ENCODE measurements at regions not wholly inside any gene's neighbourhood (a gene's known extent, or its start where the extent isn't known, plus 50 kb on each side); places are given as distances from the start of the nearest gene placed in this dataset.

- no peak for TF ChIP-seq TSHZ1 (CRISPR knock-in tag; IDR thresholded peaks at IDR 0.05)
Observed at GRCh38 chr1:220339581-220339980, 67.3 kb upstream of the RAB3GAP2 start (continued).

- no TSS peak for BruUV-seq (replicated peaks)
- ChIA-PET CTCF (ENCODE audit: low intra/inter-chr PET ratio) (no interaction called here), POLR2A (no interaction called here)
- Histone ChIP-seq H3K4me1 (replicated peaks in 1 of 2; ENCODE audit: control insufficient read depth in 2 of 2, insufficient read depth in 2 of 2, low read length in 2 of 2) (no peaks in the 10 kb centered on the region), H2AFZ (ENCODE audit: low read depth, low read length) (no peak overlapping the region), H4K20me1 (replicated peaks; ENCODE audit: control insufficient read depth, insufficient read depth, low read length) (no peaks in the 10 kb centered on the region), H3K9me3 (replicated peaks; ENCODE audit: control insufficient read depth, insufficient read depth, low read depth, low read length) (no peaks in the 10 kb centered on the region), H3K79me2 (ENCODE audit: control insufficient read depth, insufficient read depth, low read length) (no peaks in the 10 kb centered on the region), H3K9me1 (ENCODE audit: control insufficient read depth, insufficient read depth, low read length) (no peaks in the 10 kb centered on the region), H3K27ac (ENCODE audit: extremely low read depth, low read depth, low read length) (no peak overlapping the region), H3K4me2 (ENCODE audit: insufficient read depth, low read length) (no peak overlapping the region), H3K27me3 (ENCODE audit: control insufficient read depth in 2 of 2, insufficient read depth in 2 of 2, low read length in 2 of 2) (peaks cover 4 to 9% of the 10 kb centered on the region in 2 experiments; a peak in 3 of 5 replicates), H3K9ac (ENCODE audit: insufficient read depth in 1 of 2, low read depth in 2 of 2, low read length in 2 of 2) (no peak overlapping the region), H3K36me3 (ENCODE audit: control insufficient read depth, insufficient read depth, low read length) (no peaks in the 10 kb centered on the region), H3K4me3 (no peak overlapping the region)
- FAIRE-seq: no peak
- ATAC-seq: no peak
- no peak for DNase-seq (ENCODE audit: extremely low read depth in 1 of 4, low spot score in 3 of 4)
- intact Hi-C loops (cut with micrococcal nuclease) (loop anchor here (5.0 kb wide), 1 partner anchor 41 kb away; no protein-coding TSS in a partner anchor), in situ Hi-C loops (cut with MboI) (no loop called here)
- 5% methylated on average over 1 of the region's 1 CpG for WGBS (ENCODE audit: insufficient coverage, low coverage, missing lambda C conversion rate)
- no peak for TF ChIP-seq NR4A1 (CRISPR knock-in tag; IDR thresholded peaks at IDR 0.05)
- no peak for TF ChIP-seq NR4A1 (tag; IDR thresholded peaks at IDR 0.05)
- no peak for TF ChIP-seq KLF1 (tag; IDR thresholded peaks at IDR 0.05)
- TF ChIP-seq JUN (IDR thresholded peaks at IDR 0.05; ENCODE audit: borderline replicate concordance, low read depth, low read length): no peak
- no peak for TF ChIP-seq JUN (CRISPR knock-in tag; IDR thresholded peaks at IDR 0.05; ENCODE audit: borderline replicate concordance)
- no peak for TF ChIP-seq RCOR1 (IDR thresholded peaks at IDR 0.05; ENCODE audit: borderline replicate concordance in 1 of 2, low read depth in 2 of 2, low read length in 2 of 2)
- TF ChIP-seq CBFA2T3 (IDR thresholded peaks at IDR 0.05): no peak
- TF ChIP-seq MTA3 (IDR thresholded peaks at IDR 0.05; ENCODE audit: borderline replicate concordance): no peak
- no peak for TF ChIP-seq RBM34 (IDR thresholded peaks at IDR 0.05; ENCODE audit: borderline replicate concordance, insufficient read depth, low read length)
- TF ChIP-seq ZNF561 (CRISPR knock-in tag; conservative IDR thresholded peaks at IDR 0.05): no peak
- no peak for TF ChIP-seq KAT7 (CRISPR knock-in tag; IDR thresholded peaks at IDR 0.05; ENCODE audit: borderline replicate concordance)
- no peak for TF ChIP-seq ZNF184 (CRISPR knock-in tag; IDR thresholded peaks at IDR 0.05)
- TF ChIP-seq GTF3C2 (IDR thresholded peaks at IDR 0.05; ENCODE audit: borderline replicate concordance, extremely low read depth, insufficient read length): no peak
- no peak for TF ChIP-seq PYGO2 (tag; IDR thresholded peaks at IDR 0.05)
- no peak for TF ChIP-seq GTF2F1 (IDR thresholded peaks at IDR 0.05; ENCODE audit: low read depth, low read length)
- TF ChIP-seq DPF2 (IDR thresholded peaks at IDR 0.05): no peak
- TF ChIP-seq GABPB1 (CRISPR knock-in tag; IDR thresholded peaks at IDR 0.05): no peak
Observed at GRCh38 chr1:220338759-220339158, 66.5 kb upstream of the RAB3GAP2 start.

Measured in K562 (cell line).